Lung microvascular endothelial cell (primary cell): ENCODE measurements at regions not wholly inside any gene's neighbourhood (a gene's known extent, or its start where the extent isn't known, plus 50 kb on each side); places are given as distances from the start of the nearest gene placed in this dataset.

Experiments
- DNase-seq, 2 donors: peaks; one replicate each; pipeline versions ENCODE4 v3.0.0 to v3.0.0-alpha.2; 2010; ENCODE audit warnings: low read depth in 2 of 2

DNA sequence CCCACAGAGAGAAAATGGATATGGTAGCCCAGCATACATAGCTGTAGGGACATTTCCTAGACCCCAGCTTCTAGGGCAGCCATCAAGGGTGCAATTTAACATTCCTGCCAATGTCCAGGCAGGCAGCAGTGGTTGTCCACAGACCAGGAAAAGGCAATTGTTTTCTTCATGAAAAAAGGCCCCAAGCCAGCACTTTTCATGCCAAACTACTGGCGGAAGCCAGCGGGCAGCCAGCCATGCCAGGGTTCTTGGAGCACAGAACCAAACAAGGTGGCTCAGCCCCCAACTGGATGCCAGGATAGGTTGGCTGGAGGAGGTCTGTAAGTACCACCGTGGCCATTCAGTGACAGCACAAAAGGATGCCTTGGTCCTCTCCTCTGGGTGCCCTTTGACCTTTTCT, 94.6 kb downstream of the BANF2 start:
- peak; percentile 6 to 52 for DNase-seq

DNA sequence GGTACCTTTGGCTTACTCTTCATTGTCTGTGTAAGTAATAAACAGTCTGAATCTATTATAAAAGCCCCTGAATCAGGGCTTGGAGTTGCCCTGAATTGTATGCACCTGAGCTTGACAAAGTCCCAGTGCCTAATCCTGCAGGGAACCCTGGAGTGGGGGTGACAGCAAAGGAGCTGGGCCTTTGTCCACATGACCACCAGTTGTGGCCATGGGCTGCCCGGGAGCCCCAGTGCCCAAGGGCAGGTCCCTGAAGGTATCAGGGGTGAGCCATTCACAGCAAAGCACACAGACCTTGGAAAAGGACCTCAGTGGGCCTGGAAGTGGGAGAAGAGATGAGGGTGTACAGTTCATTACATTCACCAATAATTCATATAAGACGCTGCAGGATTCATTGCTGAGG, 94.2 kb downstream of the BANF2 start:
- DNase-seq: no peak

DNA sequence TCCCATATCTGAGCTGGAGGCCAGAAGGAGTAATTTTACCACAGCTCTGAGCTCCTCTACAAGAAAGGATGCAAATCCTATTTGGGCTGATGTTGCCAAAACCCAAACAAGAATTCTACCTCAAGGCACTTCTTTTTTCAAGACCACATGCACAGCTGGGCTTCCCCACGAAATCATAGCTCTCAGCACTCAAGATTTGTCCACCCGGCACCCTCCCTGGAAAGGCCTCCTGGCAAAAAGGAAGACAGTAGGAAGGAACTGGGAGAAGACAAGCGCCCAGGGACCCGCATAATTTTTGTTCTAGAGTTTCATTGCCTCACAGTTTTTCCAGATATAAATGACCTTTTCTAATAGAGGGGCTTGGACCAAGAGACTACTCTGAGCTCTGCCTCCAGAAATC, 90.5 kb downstream of the BANF2 start:
- DNase-seq: no peak

DNA sequence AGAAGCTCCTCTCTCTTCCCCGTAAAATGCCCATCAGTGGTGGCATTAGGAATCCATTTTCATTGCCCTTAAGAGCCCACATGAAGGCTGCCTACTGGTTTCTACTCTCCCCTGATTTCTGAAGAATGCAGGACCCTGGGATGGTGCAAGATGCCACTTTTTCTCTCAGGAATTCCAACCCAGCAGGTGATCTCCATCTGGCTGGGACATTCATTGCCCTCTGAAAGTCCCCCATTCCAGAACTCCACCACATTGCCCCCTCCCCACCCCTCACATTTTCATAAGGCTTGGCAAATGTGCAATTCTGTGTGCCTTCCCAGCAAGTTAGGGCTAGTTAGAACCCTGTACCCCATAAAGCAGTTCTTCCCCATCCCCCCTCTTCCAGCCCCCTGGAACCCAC, 88.0 kb downstream of the BANF2 start:
- no peak for DNase-seq

DNA sequence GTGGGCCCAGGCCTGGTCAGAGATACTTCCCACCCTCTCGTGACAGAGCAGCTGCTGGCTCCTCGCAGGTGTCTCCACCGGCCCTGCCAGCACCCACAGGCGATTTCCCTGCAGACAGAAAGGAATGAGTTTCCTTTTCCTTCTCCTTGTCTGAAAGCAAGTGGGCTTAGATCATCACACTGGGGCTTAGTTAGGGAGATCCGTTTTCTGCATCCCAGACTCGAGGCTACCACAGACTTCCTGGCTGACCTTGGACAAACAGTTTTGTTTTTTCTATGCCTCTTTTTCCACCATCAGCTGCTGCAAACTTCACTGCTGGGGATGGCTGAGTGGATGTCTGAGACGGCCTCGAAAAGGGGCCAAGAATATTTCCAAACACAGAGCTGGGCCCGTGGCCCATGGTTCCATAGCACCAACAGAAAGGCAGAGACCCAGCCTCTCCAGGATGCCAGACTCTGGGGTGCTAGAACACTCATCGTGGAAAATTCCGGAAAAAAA, 86.5 kb downstream of the BANF2 start:
- DNase-seq: peak in 1 of 2 donors; percentile 92
